Epithelial cell of esophagus (primary cell): ENCODE measurements at regions not wholly inside any gene's neighbourhood (a gene's known extent, or its start where the extent isn't known, plus 50 kb on each side); places are given as distances from the start of the nearest gene placed in this dataset.
A peak's percentile ranks its signal among the peaks of the same experiment; 100 is the strongest.
"Not testable (repeated sequence)": the region's sequence is repeated elsewhere in the genome, so short reads cannot be mapped to it uniquely, and the experiment has no call there.

Source experiments
- DNase-seq: peaks from one replicate; pipeline ENCODE4 v3.0.0; 2010; ENCODE audit warnings: low read depth
- H3K4me3 ChIP-seq: 2 replicates; pipeline ENCODE4 v1.5.1; 2011; ENCODE audit warnings: mild to moderate bottlenecking, low read length, control low read depth
- TF ChIP-seq, protein P1 (sequence below): IDR thresholded peaks from 2 replicates; pipeline ENCODE4 v1.5.1; 2011; ENCODE audit warnings: low read depth, mild to moderate bottlenecking, low read length, control low read depth, inconsistent platforms; ENCODE audit not compliant: insufficient read depth; ENCODE audit errors: missing control alignments

DNA sequence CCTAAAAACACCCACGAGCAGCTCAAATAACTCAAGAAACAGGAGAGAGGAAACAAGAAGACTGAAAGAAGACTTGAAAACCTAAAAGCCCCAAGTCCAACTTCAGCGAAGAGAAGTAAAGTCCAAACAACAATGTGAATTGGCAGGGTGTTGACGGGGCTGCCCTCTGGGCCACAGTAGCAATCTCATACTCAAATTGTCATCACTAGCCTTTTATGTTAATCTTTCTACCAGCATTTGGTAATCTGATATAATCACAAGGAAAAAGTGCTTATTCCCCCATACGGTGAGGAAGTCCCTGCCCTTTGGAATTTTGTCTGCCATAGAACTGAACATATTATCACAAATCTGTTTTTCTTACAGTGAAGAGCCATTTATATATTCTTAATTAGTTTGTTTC is 51.5 kb upstream of the IFNE start:
- TF ChIP-seq, protein P1, sequence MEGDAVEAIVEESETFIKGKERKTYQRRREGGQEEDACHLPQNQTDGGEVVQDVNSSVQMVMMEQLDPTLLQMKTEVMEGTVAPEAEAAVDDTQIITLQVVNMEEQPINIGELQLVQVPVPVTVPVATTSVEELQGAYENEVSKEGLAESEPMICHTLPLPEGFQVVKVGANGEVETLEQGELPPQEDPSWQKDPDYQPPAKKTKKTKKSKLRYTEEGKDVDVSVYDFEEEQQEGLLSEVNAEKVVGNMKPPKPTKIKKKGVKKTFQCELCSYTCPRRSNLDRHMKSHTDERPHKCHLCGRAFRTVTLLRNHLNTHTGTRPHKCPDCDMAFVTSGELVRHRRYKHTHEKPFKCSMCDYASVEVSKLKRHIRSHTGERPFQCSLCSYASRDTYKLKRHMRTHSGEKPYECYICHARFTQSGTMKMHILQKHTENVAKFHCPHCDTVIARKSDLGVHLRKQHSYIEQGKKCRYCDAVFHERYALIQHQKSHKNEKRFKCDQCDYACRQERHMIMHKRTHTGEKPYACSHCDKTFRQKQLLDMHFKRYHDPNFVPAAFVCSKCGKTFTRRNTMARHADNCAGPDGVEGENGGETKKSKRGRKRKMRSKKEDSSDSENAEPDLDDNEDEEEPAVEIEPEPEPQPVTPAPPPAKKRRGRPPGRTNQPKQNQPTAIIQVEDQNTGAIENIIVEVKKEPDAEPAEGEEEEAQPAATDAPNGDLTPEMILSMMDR, result no peak
- no peak for DNase-seq
- no peak overlapping the region for H3K4me3 ChIP-seq

DNA sequence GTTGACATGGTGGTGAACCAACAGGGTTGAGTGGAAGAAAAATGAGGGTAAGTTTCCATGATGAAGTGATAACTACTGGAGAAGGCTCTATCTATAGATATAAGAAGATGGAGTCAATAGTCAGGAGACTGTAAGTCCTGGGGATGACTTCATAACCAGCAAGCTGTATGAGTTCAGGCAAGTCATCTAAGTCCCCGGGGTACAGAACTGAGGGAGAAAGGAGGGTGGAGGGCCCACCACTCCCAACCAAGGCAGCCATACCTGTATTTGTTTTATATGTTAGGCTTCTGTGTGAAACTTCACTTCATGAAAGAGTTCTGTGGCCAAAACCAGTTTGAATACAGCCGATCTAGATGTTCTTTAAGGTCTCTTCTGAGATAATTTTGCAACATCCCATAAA is 53.3 kb upstream of the IFNE start:
- DNase-seq, result no peak
- TF ChIP-seq, protein P1, result no peak
- H3K4me3 ChIP-seq, result no peak overlapping the region

DNA sequence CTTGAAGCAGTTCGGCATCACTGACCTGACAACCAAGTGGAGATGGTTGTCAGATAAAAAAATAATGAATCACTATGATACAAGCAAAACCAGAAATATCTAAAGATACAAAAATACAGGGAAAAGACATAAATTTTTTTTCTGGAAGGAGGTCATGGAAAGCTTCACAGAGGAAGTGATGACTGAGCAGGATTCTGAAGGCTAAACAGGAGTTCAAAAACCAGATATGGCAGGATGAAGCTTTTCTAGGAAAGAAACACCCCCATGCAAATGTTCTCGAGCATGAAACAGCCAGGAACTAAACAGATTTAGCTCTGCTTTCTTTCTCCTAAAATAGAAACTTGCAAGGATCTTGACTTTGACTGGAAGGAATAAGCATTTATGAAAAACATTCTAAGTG is 60.7 kb upstream of the IFNE start:
- no peak overlapping the region for H3K4me3 ChIP-seq
- TF ChIP-seq, protein P1, result no peak
- DNase-seq, result no peak

DNA sequence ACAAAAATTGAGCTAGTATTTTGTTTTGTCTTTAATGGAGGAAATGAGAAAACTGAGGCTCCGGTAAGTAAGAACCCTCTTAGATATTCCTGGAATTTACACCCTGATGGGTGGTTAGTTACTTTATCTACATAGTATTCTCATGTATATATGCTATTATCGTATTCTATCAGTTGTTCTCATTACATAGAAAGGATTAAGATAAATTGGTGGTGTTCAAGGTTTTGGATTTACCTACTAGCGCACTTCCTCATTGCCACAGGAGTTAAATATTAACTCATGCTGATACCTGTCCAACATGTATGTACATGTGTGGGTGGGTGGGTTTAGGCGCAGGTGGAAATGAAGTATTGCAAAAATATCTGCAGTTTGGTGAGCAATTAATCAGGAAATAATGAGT is 61.1 kb upstream of the IFNE start:
- TF ChIP-seq, protein P1, result no peak
- no peak overlapping the region for H3K4me3 ChIP-seq
- DNase-seq, result peak; percentile 87

DNA sequence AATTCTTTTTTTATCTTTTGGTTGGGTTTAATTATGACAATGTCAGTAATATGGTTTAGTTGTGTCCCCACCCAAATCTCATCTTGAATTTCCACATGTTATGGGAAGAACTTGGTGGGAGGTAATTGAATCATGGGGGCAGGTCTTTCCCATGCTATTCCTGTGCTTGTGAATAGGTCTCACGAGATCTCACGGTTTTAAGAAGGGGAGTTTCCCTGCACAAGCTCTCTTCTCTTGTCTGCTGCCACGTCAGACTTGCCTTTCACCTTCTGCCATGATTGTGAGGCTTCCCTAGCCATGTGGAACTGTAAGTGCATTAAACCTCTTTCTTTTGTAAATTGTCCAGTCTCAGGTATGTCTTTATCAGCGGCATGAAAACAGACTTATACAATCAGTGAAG is 61.7 kb upstream of the IFNE start:
- peak; percentile 74 for DNase-seq

DNA sequence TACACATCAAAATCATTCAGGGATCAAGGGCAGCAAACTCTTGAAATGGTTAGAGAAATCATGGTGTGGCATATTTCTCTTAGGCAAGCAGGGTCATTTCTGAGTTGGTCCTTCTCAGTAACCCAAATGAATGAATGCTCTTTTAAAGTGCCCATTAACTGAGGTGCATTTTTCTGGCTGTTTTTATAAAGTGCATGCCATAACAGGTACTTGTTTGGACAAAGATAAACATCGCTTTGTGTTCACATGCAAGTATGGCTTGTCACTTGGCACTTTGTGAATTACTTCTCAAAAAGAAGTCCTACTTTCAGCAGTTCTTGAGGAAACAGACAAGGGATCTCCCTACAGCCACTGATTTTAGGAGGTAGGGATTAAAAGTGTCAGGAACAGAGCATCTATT is 64.8 kb upstream of the IFNE start:
- TF ChIP-seq, protein P1, result no peak
- H3K4me3 ChIP-seq, result no peak overlapping the region

More for the DNA sequence above, 61.7 kb upstream of the IFNE start:
- not testable (repeated sequence) for H3K4me3 ChIP-seq

DNA sequence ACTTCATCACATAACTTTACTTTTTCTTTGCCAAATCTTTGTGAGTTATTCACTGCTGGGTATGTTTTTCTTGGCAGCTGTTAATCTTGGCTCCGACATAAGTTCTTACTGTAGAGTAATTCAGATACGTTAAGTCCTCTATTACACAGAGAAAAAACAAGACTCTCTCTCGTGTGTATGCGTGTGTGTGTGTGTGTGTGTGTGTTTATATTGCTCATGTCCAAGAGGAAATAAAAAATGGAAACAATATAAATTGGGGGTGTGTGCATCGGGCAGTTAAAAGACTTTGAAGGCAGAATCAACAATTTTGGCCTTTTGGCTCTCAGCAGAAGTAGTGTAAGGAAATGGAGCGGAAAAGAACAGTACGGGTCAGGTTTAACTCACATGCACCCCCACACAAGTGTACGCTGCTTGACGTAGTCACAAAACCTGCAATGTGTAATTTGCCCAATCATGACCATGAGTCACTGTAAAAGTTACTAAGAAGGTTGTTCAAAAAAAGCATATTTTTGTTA is 67.2 kb upstream of the IFNE start:
- DNase-seq, result peak; percentile 89
- H3K4me3 ChIP-seq, result peak overlapping the region; percentile 31
- TF ChIP-seq, protein P1, result no peak

More for the DNA sequence above, 64.8 kb upstream of the IFNE start:
- no peak for DNase-seq
